CD4-positive, alpha-beta memory T cell (primary cell): ENCODE measurements at regions not wholly inside any gene's neighbourhood (a gene's known extent, or its start where the extent isn't known, plus 50 kb on each side); places are given as distances from the start of the nearest gene placed in this dataset.

ENCODE experiments used
- CTCF ChIA-PET: fragments of 350-600 bp; sonication (Branson Sonifier 250); formaldehyde crosslinking; loops from one replicate; lab custom pipeline; 2021; ENCODE audit warnings: inconsistent platforms; ENCODE audit not compliant: partially characterized antibody; lab: Charles Lee
- POLR2A ChIA-PET: fragments of 350-600 bp; sonication (Branson Sonifier 250); formaldehyde crosslinking; loops from one replicate; lab custom pipeline; 2021; ENCODE audit not compliant: partially characterized antibody; lab: Charles Lee
- DNase-seq, 5 donors: peaks; one replicate each; pipeline versions ENCODE4 v3.0.0 to v3.0.0-alpha.2; 2020 to 2022; ENCODE audit warnings: mixed read lengths in 1 of 5
- H3K27ac ChIP-seq: one replicate; pipeline ENCODE4 v1.7.0; 2013; ENCODE audit warnings: low read depth, low read length
- H3K27me3 ChIP-seq: 2 replicates; pipeline ENCODE4 v1.7.0; 2013; ENCODE audit warnings: mild to moderate bottlenecking, low read length, moderate library complexity; ENCODE audit not compliant: insufficient read depth
- H3K36me3 ChIP-seq: 2 replicates; pipeline ENCODE4 v1.7.0; 2013; ENCODE audit warnings: mild to moderate bottlenecking, low read length, moderate library complexity; ENCODE audit not compliant: insufficient read depth
- H3K4me1 ChIP-seq: 2 replicates; pipeline ENCODE4 v1.7.0; 2013; ENCODE audit warnings: mild to moderate bottlenecking, low read length, moderate library complexity; ENCODE audit not compliant: insufficient read depth
- H3K4me3 ChIP-seq, 2 donors: one replicate each; pipeline ENCODE4 v1.7.0; 2013; ENCODE audit warnings: low read length in 2 of 2, mild to moderate bottlenecking in 1 of 2
- H3K9me3 ChIP-seq, 2 donors: one replicate each; pipeline ENCODE4 v1.7.0; 2013; ENCODE audit warnings: low read length in 2 of 2, control low read depth in 1 of 2; ENCODE audit not compliant: control insufficient read depth in 1 of 2
- H3K27ac Mint-ChIP-seq, 7 donors: one replicate each; pipeline ENCODE4 v1.8.0; 2020 to 2021; ENCODE audit warnings: mixed read lengths in 7 of 7, mild to moderate bottlenecking in 6 of 7, inconsistent platforms in 3 of 7, moderate library complexity in 3 of 7
- H3K27me3 Mint-ChIP-seq, 2 donors: one replicate each; pipeline ENCODE4 v1.8.0; 2020 to 2021; ENCODE audit warnings: mixed read lengths in 2 of 2
- H3K36me3 Mint-ChIP-seq, 2 donors: one replicate each; pipeline ENCODE4 v1.8.0; 2020 to 2021; ENCODE audit warnings: mixed read lengths in 2 of 2, inconsistent platforms in 1 of 2, mild to moderate bottlenecking in 1 of 2
- H3K4me1 Mint-ChIP-seq, 4 donors: one replicate each; pipeline ENCODE4 v1.8.0; 2020 to 2021; ENCODE audit warnings: mixed read lengths in 4 of 4, mild to moderate bottlenecking in 1 of 4
- H3K4me3 Mint-ChIP-seq, 8 donors: one replicate each; pipeline ENCODE4 v1.8.0; 2020 to 2021; ENCODE audit warnings: mixed read lengths in 8 of 8, mild to moderate bottlenecking in 7 of 8, moderate library complexity in 6 of 8, inconsistent platforms in 3 of 8
- H3K9me3 Mint-ChIP-seq, 8 donors: one replicate each; pipeline ENCODE4 v1.8.0; 2020 to 2021; ENCODE audit warnings: mixed read lengths in 8 of 8, mild to moderate bottlenecking in 5 of 8, inconsistent platforms in 3 of 8, moderate library complexity in 1 of 8
- intact Hi-C: fragments of 100-400 bp; cut with micrococcal nuclease; formaldehyde crosslinking; loops from one replicate; pipeline ENCODE4 v1.15.1; 2023

DNA sequence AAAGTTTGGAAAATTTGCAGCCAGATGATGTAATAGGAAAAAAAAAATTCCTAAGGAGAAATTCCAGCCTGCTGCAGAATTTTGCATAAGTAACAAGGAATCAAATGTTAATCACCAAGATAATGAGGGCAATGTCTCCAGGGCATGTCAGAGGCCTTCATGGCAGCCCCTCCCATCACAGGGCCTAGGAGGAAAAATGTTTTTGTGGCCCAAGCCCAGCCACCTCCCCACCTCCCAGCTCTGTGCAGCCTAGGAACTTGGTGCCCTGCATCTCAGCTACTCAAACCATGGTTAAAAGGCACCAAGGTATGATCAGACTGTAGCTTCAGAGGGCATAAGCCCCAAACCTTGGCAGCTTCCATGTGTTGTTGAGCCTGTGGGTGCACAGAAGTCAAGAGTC is 704.7 kb upstream of the ROBO1 start:
- Histone ChIP-seq H3K4me3 (no peak overlapping the region), H3K27ac (no peak overlapping the region), H3K27me3 (no peaks in the 10 kb centered on the region), H3K4me1 (no peaks in the 10 kb centered on the region), H3K9me3 (no peaks in the 10 kb centered on the region), H3K36me3 (no peaks in the 10 kb centered on the region)
- intact Hi-C loops = no loop called here
- Mint-ChIP-seq H3K4me3 (no peak overlapping the region), H3K4me1 (no peaks in the 10 kb centered on the region), H3K27ac (no peak overlapping the region), H3K36me3 (no peaks in the 10 kb centered on the region), H3K27me3 (no peaks in the 10 kb centered on the region), H3K9me3 (peaks cover 0 to 18% (median 8%) of the 10 kb centered on the region in 8 donors)
- POLR2A ChIA-PET = no interaction called here
- no peak for DNase-seq
- CTCF ChIA-PET = no interaction called here

DNA sequence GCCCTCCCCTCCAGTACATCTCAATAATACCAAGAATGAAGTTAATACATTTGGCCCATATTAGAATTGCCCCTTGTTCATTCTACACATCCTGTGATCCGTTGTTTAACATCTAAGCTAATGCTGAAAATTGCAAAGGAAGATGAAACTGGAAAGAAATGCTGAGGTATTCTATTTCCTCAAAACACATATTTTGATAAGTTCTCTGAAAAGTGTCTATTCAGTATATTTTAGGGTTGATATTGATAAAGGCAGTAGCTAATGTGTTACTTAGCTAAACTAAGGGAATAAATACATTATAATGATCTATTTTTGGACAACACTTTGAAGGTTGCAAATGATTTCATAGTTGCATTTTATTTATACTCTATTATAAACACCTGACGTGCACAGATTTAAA is 702.6 kb upstream of the ROBO1 start:
- DNase-seq = no peak
- CTCF ChIA-PET = no interaction called here
- H3K27me3 ChIP-seq = no peaks in the 10 kb centered on the region
- no peaks in the 10 kb centered on the region for H3K9me3 ChIP-seq
- no peaks in the 10 kb centered on the region for H3K36me3 ChIP-seq
- H3K27ac ChIP-seq = no peak overlapping the region
- H3K27me3 Mint-ChIP-seq = no peaks in the 10 kb centered on the region
- H3K4me1 Mint-ChIP-seq = no peaks in the 10 kb centered on the region
- POLR2A ChIA-PET = no interaction called here
- no peak overlapping the region for H3K4me3 Mint-ChIP-seq
- peaks cover 2 to 19% (median 11%) of the 10 kb centered on the region in 8 donors for H3K9me3 Mint-ChIP-seq
- H3K4me1 ChIP-seq = no peaks in the 10 kb centered on the region
- intact Hi-C loops = no loop called here
- H3K36me3 Mint-ChIP-seq = no peaks in the 10 kb centered on the region
- no peak overlapping the region for H3K27ac Mint-ChIP-seq
- H3K4me3 ChIP-seq = no peak overlapping the region

DNA sequence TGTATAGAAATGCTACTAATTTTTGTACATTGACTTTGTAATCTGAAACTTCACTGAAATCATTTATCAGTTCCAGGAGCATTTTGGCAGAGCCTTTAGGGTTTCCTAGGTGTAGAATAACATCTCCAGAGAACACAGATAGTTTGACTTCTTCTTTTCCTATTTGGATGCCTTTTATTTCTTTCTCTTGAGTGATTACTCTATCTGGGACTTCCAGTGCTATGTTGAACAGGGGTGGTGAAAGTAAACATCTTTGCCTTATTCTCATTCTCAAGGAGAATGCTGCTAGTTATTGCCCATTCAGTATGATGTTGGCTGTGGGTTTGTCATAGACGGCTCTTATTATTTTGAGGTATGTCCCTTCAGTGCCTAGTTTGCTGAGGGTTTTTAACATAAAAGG is 697.9 kb upstream of the ROBO1 start:
- H3K4me3 ChIP-seq = no peak overlapping the region
- intact Hi-C loops = no loop called here
- Mint-ChIP-seq H3K4me1 (no peaks in the 10 kb centered on the region), H3K36me3 (no peaks in the 10 kb centered on the region), H3K27me3 (no peaks in the 10 kb centered on the region), H3K27ac (no peak overlapping the region), H3K9me3 (peaks cover 2 to 20% (median 8%) of the 10 kb centered on the region in 8 donors), H3K4me3 (no peak overlapping the region)
- ChIA-PET POLR2A (no interaction called here), CTCF (no interaction called here)
- no peaks in the 10 kb centered on the region for H3K4me1 ChIP-seq
- no peaks in the 10 kb centered on the region for H3K36me3 ChIP-seq
- no peak for DNase-seq
- H3K27me3 ChIP-seq = no peaks in the 10 kb centered on the region
- H3K27ac ChIP-seq = no peak overlapping the region
- H3K9me3 ChIP-seq = no peaks in the 10 kb centered on the region

DNA sequence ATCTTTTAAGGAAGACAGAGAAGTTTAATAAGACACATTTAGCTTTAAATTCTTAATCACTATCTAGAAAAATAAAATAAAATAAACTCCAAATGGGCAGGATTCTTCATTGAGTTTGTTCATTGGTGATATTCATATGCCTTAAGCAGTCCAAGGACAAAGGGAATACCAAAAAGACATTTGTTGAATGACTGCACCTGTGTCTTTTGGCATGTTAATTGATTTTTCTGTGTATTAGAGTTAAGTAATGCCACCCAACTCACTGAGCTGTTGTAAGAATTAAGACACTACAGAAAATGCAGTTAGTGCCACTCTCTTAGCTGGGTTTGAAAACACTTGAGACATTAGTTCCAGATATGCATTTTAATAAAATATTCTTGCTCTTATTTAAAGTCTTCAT is 683.6 kb upstream of the ROBO1 start:
- Histone ChIP-seq H3K36me3 (no peaks in the 10 kb centered on the region), H3K9me3 (no peaks in the 10 kb centered on the region), H3K4me3 (no peak overlapping the region), H3K4me1 (no peaks in the 10 kb centered on the region), H3K27me3 (no peaks in the 10 kb centered on the region), H3K27ac (no peak overlapping the region)
- H3K4me1 Mint-ChIP-seq = no peaks in the 10 kb centered on the region
- no peak for DNase-seq
- no peaks in the 10 kb centered on the region for H3K36me3 Mint-ChIP-seq
- no peak overlapping the region for H3K27ac Mint-ChIP-seq
- intact Hi-C loops = no loop called here
- no peak overlapping the region for H3K4me3 Mint-ChIP-seq
- peaks cover 0 to 3% (median 0%) of the 10 kb centered on the region in 8 donors for H3K9me3 Mint-ChIP-seq
- ChIA-PET CTCF (no interaction called here), POLR2A (no interaction called here)
- H3K27me3 Mint-ChIP-seq = no peaks in the 10 kb centered on the region

DNA sequence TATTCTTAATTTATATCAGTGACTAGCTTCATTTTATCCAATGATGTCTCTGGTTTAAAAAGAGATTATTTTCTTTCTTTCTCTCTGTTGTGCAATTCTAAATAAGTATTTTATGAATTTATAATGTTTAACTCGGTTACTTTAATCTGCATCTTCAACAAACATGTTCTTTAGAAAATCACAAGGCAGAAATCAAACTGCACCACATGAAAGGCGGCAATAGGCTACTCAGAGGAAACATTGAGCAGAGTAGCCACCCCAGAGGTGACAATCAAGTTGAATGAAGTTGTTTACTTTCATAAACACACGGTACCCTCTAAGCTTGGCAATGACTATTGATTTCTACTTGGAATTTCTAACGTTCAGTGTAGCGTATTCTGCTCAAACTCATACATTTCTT is 677.8 kb upstream of the ROBO1 start:
- CTCF ChIA-PET = no interaction called here
- H3K27ac ChIP-seq = no peak overlapping the region
- H3K36me3 Mint-ChIP-seq = no peaks in the 10 kb centered on the region
- no peaks in the 10 kb centered on the region for H3K36me3 ChIP-seq
- H3K9me3 Mint-ChIP-seq = peaks cover 0 to 5% (median 0%) of the 10 kb centered on the region in 8 donors
- no peaks in the 10 kb centered on the region for H3K27me3 Mint-ChIP-seq
- no peak for DNase-seq
- intact Hi-C loops = no loop called here
- no peak overlapping the region for H3K27ac Mint-ChIP-seq
- no peak overlapping the region for H3K4me3 ChIP-seq
- no peaks in the 10 kb centered on the region for H3K4me1 ChIP-seq
- H3K9me3 ChIP-seq = peaks cover 0 to 4% of the 10 kb centered on the region in 2 donors
- H3K4me3 Mint-ChIP-seq = no peak overlapping the region
- no peaks in the 10 kb centered on the region for H3K4me1 Mint-ChIP-seq
- H3K27me3 ChIP-seq = no peaks in the 10 kb centered on the region
- POLR2A ChIA-PET = no interaction called here

DNA sequence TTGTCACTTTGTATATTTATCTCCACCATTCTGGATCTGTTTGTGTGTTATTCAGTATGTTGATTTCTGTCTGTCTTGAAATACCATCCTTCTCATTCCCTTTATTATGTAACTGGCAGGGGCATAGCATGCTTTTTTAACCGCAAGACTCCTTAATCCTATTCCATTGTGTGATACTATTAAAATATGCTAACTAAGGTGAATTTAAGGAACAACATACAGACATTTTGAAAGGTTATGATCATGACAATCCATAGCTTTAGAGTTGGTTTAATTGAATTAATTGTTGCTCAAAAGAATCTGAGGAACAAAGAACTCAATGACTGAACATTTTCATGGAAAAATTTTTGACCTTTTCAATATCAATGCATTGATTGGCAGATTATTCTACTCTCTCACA is 677.3 kb upstream of the ROBO1 start:
- Mint-ChIP-seq H3K36me3 (no peaks in the 10 kb centered on the region), H3K27me3 (no peaks in the 10 kb centered on the region), H3K9me3 (peaks cover 0 to 5% (median 0%) of the 10 kb centered on the region in 8 donors), H3K27ac (no peak overlapping the region), H3K4me3 (no peak overlapping the region), H3K4me1 (no peaks in the 10 kb centered on the region)
- Histone ChIP-seq H3K9me3 (peaks cover 0 to 4% of the 10 kb centered on the region in 2 donors), H3K36me3 (no peaks in the 10 kb centered on the region), H3K27ac (no peak overlapping the region), H3K4me3 (no peak overlapping the region), H3K27me3 (no peaks in the 10 kb centered on the region), H3K4me1 (no peaks in the 10 kb centered on the region)
- intact Hi-C loops = no loop called here
- CTCF ChIA-PET = no interaction called here
- POLR2A ChIA-PET = no interaction called here
- DNase-seq = no peak

DNA sequence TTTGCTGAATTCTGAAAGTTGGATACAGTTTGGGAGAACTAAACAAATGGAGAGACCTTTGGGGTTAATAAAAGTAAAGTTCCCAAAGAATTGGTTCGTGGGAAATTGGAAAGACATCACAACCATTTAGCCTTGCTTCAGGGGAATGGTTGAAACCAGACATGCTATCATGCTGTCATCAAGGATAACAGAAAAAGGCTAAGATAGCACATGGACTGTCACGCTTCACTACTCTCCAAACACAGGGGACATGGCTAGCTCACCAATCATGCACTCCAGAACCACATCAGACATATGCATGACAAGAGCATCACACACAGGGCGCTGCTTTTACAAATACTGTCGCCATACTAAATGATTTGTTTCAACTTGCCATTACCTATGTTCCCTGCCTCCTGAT is 671.7 kb upstream of the ROBO1 start:
- Mint-ChIP-seq H3K27me3 (no peaks in the 10 kb centered on the region), H3K4me1 (no peaks in the 10 kb centered on the region), H3K4me3 (no peak overlapping the region), H3K36me3 (no peaks in the 10 kb centered on the region), H3K27ac (no peak overlapping the region), H3K9me3 (peaks cover 0 to 9% (median 1%) of the 10 kb centered on the region in 8 donors)
- POLR2A ChIA-PET = no interaction called here
- Histone ChIP-seq H3K4me3 (no peak overlapping the region), H3K9me3 (no peaks in the 10 kb centered on the region), H3K4me1 (no peaks in the 10 kb centered on the region), H3K36me3 (no peaks in the 10 kb centered on the region), H3K27ac (no peak overlapping the region), H3K27me3 (no peaks in the 10 kb centered on the region)
- CTCF ChIA-PET = no interaction called here
- DNase-seq = no peak
- intact Hi-C loops = no loop called here

DNA sequence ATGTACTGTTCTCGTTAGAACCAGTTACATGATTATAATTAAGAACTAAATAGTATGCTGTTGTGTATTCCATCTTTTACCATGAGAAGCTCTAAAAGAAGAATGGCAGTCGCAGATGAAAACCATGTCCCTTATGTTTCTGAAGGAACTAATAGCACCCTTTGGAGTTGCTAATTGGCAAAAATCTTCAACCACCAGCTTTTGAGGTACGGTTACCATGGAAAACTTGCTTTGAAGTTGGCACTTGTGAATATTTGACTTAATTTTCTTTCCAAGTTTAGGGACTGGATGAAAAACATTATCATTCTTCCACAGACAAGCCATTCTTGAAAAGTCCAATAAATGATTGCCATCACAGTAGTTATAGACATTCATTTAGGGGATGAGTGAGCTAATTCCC is 666.6 kb upstream of the ROBO1 start:
- no peaks in the 10 kb centered on the region for H3K4me1 ChIP-seq
- H3K4me3 ChIP-seq = no peak overlapping the region
- no peak for DNase-seq
- Mint-ChIP-seq H3K4me1 (no peaks in the 10 kb centered on the region), H3K27ac (no peak overlapping the region), H3K27me3 (no peaks in the 10 kb centered on the region), H3K9me3 (peaks cover 2 to 17% (median 7%) of the 10 kb centered on the region in 8 donors), H3K4me3 (no peak overlapping the region), H3K36me3 (no peaks in the 10 kb centered on the region)
- no peaks in the 10 kb centered on the region for H3K27me3 ChIP-seq
- no peaks in the 10 kb centered on the region for H3K36me3 ChIP-seq
- POLR2A ChIA-PET = no interaction called here
- H3K9me3 ChIP-seq = no peaks in the 10 kb centered on the region
- no peak overlapping the region for H3K27ac ChIP-seq
- intact Hi-C loops = no loop called here
- CTCF ChIA-PET = no interaction called here
